Glomerular visceral epithelial cell (primary cell): ENCODE measurements at regions not wholly inside any gene's neighbourhood (a gene's known extent, or its start where the extent isn't known, plus 50 kb on each side); places are given as distances from the start of the nearest gene placed in this dataset.
A peak's percentile ranks its signal among the peaks of the same experiment; 100 is the strongest.

ENCODE experiments used
- DNase-seq: peaks from one replicate; pipeline ENCODE4 v3.0.0-alpha.2; 2016; ENCODE audit errors: extremely low spot score

GRCh38 chr1:181390410-181391077 lies 92.8 kb upstream of the CACNA1E start:
- no peak for DNase-seq

- no peak for DNase-seq
Observed at GRCh38 chr1:181391301-181391900, 91.9 kb upstream of the CACNA1E start.

- DNase-seq, result no peak
Observed at GRCh38 chr1:181392133-181392532, 91.2 kb upstream of the CACNA1E start.

- DNase-seq, result no peak
Observed at GRCh38 chr1:181392613-181393220, 90.6 kb upstream of the CACNA1E start.

- no peak for DNase-seq
Observed at GRCh38 chr1:181394766-181395165, 88.6 kb upstream of the CACNA1E start.

- no peak for DNase-seq
Observed at GRCh38 chr1:181396171-181396670, 87.1 kb upstream of the CACNA1E start.

GRCh38 chr1:181396811-181397210 lies 86.5 kb upstream of the CACNA1E start:
- DNase-seq, result no peak

- no peak for DNase-seq
Observed at GRCh38 chr1:181397845-181398244, 85.5 kb upstream of the CACNA1E start.

- DNase-seq, result no peak
Observed at GRCh38 chr1:181398544-181398943, 84.8 kb upstream of the CACNA1E start.

GRCh38 chr1:181405584-181405983 lies 77.7 kb upstream of the CACNA1E start:
- DNase-seq, result no peak

- DNase-seq, result no peak
Observed at GRCh38 chr1:181406989-181407388, 76.3 kb upstream of the CACNA1E start.

- DNase-seq, result no peak
Observed at GRCh38 chr1:181409981-181410380, 73.3 kb upstream of the CACNA1E start.

GRCh38 chr1:181412746-181413145 lies 70.6 kb upstream of the CACNA1E start:
- DNase-seq, result no peak

GRCh38 chr1:181413195-181413815 lies 70.0 kb upstream of the CACNA1E start:
- DNase-seq, result no peak

- no peak for DNase-seq
Observed at GRCh38 chr1:181413836-181414235, 69.5 kb upstream of the CACNA1E start.

GRCh38 chr1:181416268-181416860 lies 67.0 kb upstream of the CACNA1E start:
- DNase-seq, result no peak

- DNase-seq, result no peak
Observed at GRCh38 chr1:181417915-181418314, 65.4 kb upstream of the CACNA1E start.

GRCh38 chr1:181423301-181423918 lies 59.9 kb upstream of the CACNA1E start:
- DNase-seq, result peak; percentile 15

GRCh38 chr1:181424786-181425403 lies 58.4 kb upstream of the CACNA1E start:
- peak; percentile 72 for DNase-seq

- no peak for DNase-seq
Observed at GRCh38 chr1:181425566-181425965, 57.8 kb upstream of the CACNA1E start.

- DNase-seq, result no peak
Observed at GRCh38 chr1:181429462-181429861, 53.9 kb upstream of the CACNA1E start.
